Pons (tissue), 1 donor: ENCODE measurements at regions not wholly inside any gene's neighbourhood (a gene's known extent, or its start where the extent isn't known, plus 50 kb on each side); places are given as distances from the start of the nearest gene placed in this dataset.
A peak's percentile ranks its signal among the peaks of the same experiment; 100 is the strongest.
"Not testable (repeated sequence)": the region's sequence is repeated elsewhere in the genome, so short reads cannot be mapped to it uniquely, and the experiment has no call there.

Source experiments
- DNase-seq: peaks from one replicate; pipeline ENCODE4 v3.0.0-alpha.2; 2016; ENCODE audit warnings: low spot score

GRCh38 chr2:89000235-89000634 is 308.8 kb downstream of the RPIA start:
- DNase-seq = no peak

- DNase-seq = not testable (repeated sequence)
Measured at GRCh38 chr2:89004238-89004637, 312.8 kb downstream of the RPIA start.

GRCh38 chr2:89020566-89020965 is 329.1 kb downstream of the RPIA start:
- DNase-seq = not testable (repeated sequence)

- not testable (repeated sequence) for DNase-seq
Measured at GRCh38 chr2:89026296-89026695, 334.8 kb downstream of the RPIA start.

GRCh38 chr2:89027115-89027514 is 335.6 kb downstream of the RPIA start:
- DNase-seq = not testable (repeated sequence)

GRCh38 chr2:89027536-89027935 is 336.1 kb downstream of the RPIA start:
- DNase-seq = not testable (repeated sequence)

- DNase-seq = not testable (repeated sequence)
Measured at GRCh38 chr2:89029257-89029656, 337.8 kb downstream of the RPIA start.

GRCh38 chr2:89048138-89049066 is 356.9 kb downstream of the RPIA start:
- DNase-seq = peak; percentile 70

- DNase-seq = not testable (repeated sequence)
Measured at GRCh38 chr2:89058616-89059015, 367.1 kb downstream of the RPIA start.

GRCh38 chr2:89061174-89061573 is 369.7 kb downstream of the RPIA start:
- not testable (repeated sequence) for DNase-seq

GRCh38 chr2:89076771-89077170 is 385.3 kb downstream of the RPIA start:
- DNase-seq = not testable (repeated sequence)

- not testable (repeated sequence) for DNase-seq
Measured at GRCh38 chr2:89092911-89093310, 401.4 kb downstream of the RPIA start.

- not testable (repeated sequence) for DNase-seq
Measured at GRCh38 chr2:89095060-89095459, 403.6 kb downstream of the RPIA start.

GRCh38 chr2:89102587-89102986 is 411.1 kb downstream of the RPIA start:
- not testable (repeated sequence) for DNase-seq

GRCh38 chr2:89106369-89107019 is 415.0 kb downstream of the RPIA start:
- DNase-seq = not testable (repeated sequence)

GRCh38 chr2:89112434-89112833 is 421.0 kb downstream of the RPIA start:
- not testable (repeated sequence) for DNase-seq

GRCh38 chr2:89113286-89113685 is 421.8 kb downstream of the RPIA start:
- not testable (repeated sequence) for DNase-seq

- not testable (repeated sequence) for DNase-seq
Measured at GRCh38 chr2:89129440-89129839, 438.0 kb downstream of the RPIA start.

- DNase-seq = not testable (repeated sequence)
Measured at GRCh38 chr2:89130665-89131308, 439.3 kb downstream of the RPIA start.

- not testable (repeated sequence) for DNase-seq
Measured at GRCh38 chr2:89142959-89143358, 451.5 kb downstream of the RPIA start.

GRCh38 chr2:89145342-89145741 is 453.9 kb downstream of the RPIA start:
- DNase-seq = peak; percentile 5

GRCh38 chr2:89148256-89148655 is 456.8 kb downstream of the RPIA start:
- DNase-seq = not testable (repeated sequence)
